ENCODE measurements at regions not wholly inside any gene's neighbourhood (a gene's known extent, or its start where the extent isn't known, plus 50 kb on each side); places are given as distances from the start of the nearest gene placed in this dataset.

DNA sequence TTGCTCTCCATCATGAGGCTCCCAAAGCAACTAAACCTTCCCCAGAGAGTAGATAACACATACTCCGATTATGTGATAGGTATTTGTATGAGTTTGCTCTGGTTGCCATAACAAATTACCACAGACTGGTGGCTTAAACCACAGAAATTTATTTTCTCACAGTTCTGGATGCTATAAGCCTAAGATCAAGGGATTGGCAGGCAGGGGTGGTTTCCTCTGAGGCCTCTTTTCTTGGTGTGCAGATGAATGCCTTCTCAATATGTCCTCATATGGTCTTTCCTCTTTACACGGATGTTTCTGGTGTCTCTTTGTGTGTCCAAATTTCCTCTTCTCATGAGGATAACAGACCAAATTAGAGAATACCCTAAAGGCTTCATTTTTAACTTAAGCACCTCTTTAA, 285.8 kb upstream of the GRIP1 start:
- intact Hi-C loops (cut with micrococcal nuclease; ENCODE audit: unreplicated experiment) = no loop called here
- ChIA-PET CTCF (no interaction called here), POLR2A (no interaction called here)
- TF ChIP-seq, protein P1, sequence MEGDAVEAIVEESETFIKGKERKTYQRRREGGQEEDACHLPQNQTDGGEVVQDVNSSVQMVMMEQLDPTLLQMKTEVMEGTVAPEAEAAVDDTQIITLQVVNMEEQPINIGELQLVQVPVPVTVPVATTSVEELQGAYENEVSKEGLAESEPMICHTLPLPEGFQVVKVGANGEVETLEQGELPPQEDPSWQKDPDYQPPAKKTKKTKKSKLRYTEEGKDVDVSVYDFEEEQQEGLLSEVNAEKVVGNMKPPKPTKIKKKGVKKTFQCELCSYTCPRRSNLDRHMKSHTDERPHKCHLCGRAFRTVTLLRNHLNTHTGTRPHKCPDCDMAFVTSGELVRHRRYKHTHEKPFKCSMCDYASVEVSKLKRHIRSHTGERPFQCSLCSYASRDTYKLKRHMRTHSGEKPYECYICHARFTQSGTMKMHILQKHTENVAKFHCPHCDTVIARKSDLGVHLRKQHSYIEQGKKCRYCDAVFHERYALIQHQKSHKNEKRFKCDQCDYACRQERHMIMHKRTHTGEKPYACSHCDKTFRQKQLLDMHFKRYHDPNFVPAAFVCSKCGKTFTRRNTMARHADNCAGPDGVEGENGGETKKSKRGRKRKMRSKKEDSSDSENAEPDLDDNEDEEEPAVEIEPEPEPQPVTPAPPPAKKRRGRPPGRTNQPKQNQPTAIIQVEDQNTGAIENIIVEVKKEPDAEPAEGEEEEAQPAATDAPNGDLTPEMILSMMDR (IDR thresholded peaks at IDR 0.05) = no peak
- TF ChIP-seq TCF7L2 (IDR thresholded peaks at IDR 0.05; ENCODE audit: low read depth, low read length) = no peak
- no peak for TF ChIP-seq POLR2AphosphoS5 (IDR thresholded peaks at IDR 0.05; ENCODE audit: low read depth, low read length)
- no peak for TF ChIP-seq SIN3A (IDR thresholded peaks at IDR 0.05; ENCODE audit: borderline replicate concordance, insufficient read depth, low read depth, low read length)
- in situ Hi-C loops (cut with HindIII; ENCODE audit: low pct_unique_long_range_greater_than_20kb, low sequenced_read_pairs) = no loop called here
- no peaks in the 10 kb centered on the region for H3K4me1 ChIP-seq (ENCODE audit: control insufficient read depth, insufficient read depth, low read length)
- no peaks in the 10 kb centered on the region for H3K9me3 ChIP-seq (ENCODE audit: control insufficient read depth, insufficient read depth, low read depth, low read length)
- no peak overlapping the region for H3K27ac ChIP-seq (ENCODE audit: low read length)
- ATAC-seq (no peak), DNase-seq (ENCODE audit: low read depth, low spot score) (no peak)
- H3K36me3 ChIP-seq (ENCODE audit: control insufficient read depth, insufficient read depth, low read length) = no peaks in the 10 kb centered on the region
- H3K4me3 ChIP-seq (ENCODE audit: low read depth in 2 of 2, low read length in 2 of 2) = no peak overlapping the region
- BruUV-seq (replicated peaks) = no TSS peak
- H3K27me3 ChIP-seq (ENCODE audit: control insufficient read depth, insufficient read depth, low read length) = no peaks in the 10 kb centered on the region

DNA sequence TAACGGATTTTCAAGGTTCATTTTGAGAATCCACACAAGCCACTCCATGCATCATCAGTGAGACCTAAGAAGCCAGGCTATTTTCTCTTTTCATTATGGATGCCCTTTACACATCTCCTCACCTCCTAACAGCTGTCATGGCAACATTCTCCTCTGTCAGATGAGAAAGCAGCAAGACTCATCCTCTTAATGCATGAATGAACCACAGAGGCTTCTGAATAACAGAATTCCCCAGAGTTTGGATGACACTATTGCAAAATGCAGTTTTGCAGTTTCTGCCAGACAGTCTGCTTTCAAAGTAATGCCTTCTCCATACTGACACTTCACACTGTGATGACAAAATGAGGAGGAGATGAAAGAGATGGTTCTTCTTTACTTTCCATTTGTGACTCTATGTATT, 286.7 kb upstream of the GRIP1 start:
- H3K4me3 ChIP-seq (ENCODE audit: low read depth in 2 of 2, low read length in 2 of 2) = no peak overlapping the region
- H3K4me1 ChIP-seq (ENCODE audit: control insufficient read depth, insufficient read depth, low read length) = no peaks in the 10 kb centered on the region
- ATAC-seq (no peak), DNase-seq (ENCODE audit: low read depth, low spot score) (no peak)
- H3K36me3 ChIP-seq (ENCODE audit: control insufficient read depth, insufficient read depth, low read length) = no peaks in the 10 kb centered on the region
- POLR2A ChIA-PET = no interaction called here
- intact Hi-C loops (cut with micrococcal nuclease; ENCODE audit: unreplicated experiment) = no loop called here
- in situ Hi-C loops (cut with HindIII; ENCODE audit: low pct_unique_long_range_greater_than_20kb, low sequenced_read_pairs) = no loop called here
- TF ChIP-seq, protein P2, sequence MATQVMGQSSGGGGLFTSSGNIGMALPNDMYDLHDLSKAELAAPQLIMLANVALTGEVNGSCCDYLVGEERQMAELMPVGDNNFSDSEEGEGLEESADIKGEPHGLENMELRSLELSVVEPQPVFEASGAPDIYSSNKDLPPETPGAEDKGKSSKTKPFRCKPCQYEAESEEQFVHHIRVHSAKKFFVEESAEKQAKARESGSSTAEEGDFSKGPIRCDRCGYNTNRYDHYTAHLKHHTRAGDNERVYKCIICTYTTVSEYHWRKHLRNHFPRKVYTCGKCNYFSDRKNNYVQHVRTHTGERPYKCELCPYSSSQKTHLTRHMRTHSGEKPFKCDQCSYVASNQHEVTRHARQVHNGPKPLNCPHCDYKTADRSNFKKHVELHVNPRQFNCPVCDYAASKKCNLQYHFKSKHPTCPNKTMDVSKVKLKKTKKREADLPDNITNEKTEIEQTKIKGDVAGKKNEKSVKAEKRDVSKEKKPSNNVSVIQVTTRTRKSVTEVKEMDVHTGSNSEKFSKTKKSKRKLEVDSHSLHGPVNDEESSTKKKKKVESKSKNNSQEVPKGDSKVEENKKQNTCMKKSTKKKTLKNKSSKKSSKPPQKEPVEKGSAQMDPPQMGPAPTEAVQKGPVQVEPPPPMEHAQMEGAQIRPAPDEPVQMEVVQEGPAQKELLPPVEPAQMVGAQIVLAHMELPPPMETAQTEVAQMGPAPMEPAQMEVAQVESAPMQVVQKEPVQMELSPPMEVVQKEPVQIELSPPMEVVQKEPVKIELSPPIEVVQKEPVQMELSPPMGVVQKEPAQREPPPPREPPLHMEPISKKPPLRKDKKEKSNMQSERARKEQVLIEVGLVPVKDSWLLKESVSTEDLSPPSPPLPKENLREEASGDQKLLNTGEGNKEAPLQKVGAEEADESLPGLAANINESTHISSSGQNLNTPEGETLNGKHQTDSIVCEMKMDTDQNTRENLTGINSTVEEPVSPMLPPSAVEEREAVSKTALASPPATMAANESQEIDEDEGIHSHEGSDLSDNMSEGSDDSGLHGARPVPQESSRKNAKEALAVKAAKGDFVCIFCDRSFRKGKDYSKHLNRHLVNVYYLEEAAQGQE (IDR thresholded peaks at IDR 0.05; ENCODE audit: insufficient read depth in 1 of 2, low read depth in 2 of 2, low read length in 1 of 2) = no peak
- TF ChIP-seq SIN3A (IDR thresholded peaks at IDR 0.05; ENCODE audit: borderline replicate concordance, insufficient read depth, low read depth, low read length) (no peak), POLR2AphosphoS5 (IDR thresholded peaks at IDR 0.05; ENCODE audit: low read depth, low read length) (no peak), TCF7L2 (IDR thresholded peaks at IDR 0.05; ENCODE audit: low read depth, low read length) (no peak)
- TF ChIP-seq, protein P1 (IDR thresholded peaks at IDR 0.05) = no peak
- CTCF ChIA-PET = no interaction called here
- H3K9me3 ChIP-seq (ENCODE audit: control insufficient read depth, insufficient read depth, low read depth, low read length) = no peaks in the 10 kb centered on the region
- H3K27ac ChIP-seq (ENCODE audit: low read length) = no peak overlapping the region
- no peaks in the 10 kb centered on the region for H3K27me3 ChIP-seq (ENCODE audit: control insufficient read depth, insufficient read depth, low read length)
- no TSS peak for BruUV-seq (replicated peaks)

Data from Panc1 (cell line).